ENCODE measurements at regions not wholly inside any gene's neighbourhood (a gene's known extent, or its start where the extent isn't known, plus 50 kb on each side); places are given as distances from the start of the nearest gene placed in this dataset.

DNA sequence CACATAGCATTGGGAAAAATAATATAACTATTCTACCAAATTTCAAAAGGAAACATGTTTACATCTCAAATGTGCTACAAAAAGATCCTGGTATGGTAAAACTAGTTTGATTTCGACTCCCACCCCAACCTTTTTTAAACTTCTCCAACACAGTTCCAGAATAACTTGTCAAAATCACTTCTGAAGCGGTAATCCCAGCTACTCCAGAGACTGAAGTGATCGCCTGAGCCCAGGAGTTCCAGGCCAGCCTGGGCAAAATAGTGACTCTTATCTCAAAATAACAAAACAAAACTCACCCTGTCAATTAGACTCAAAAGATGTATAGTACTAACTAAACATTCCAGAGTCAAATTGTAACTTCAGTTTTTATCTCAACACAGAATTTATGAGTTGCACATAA lies 71.3 kb upstream of the RNF38 start:
- Histone ChIP-seq H3K27ac (peak overlapping the region; percentile 77 to 86 (median 80)), H3K9me3 (no peaks in the 10 kb centered on the region), H3K36me3 (no peaks in the 10 kb centered on the region), H3K4me3 (peak overlapping the region in 1 of 4 donors; percentile 27), H3K4me1 (peaks cover 11 to 40% (median 30%) of the 10 kb centered on the region in 4 donors), H3K27me3 (no peaks in the 10 kb centered on the region)
- in situ Hi-C loops (cut with MboI; ENCODE audit: low pct_ligation_motif_present in 1 of 4, low pct_unique_long_range_greater_than_20kb in 1 of 4, low sequenced_read_pairs in 3 of 4), result no loop called here
- no peak for DNase-seq
- TF ChIP-seq, protein P1, sequence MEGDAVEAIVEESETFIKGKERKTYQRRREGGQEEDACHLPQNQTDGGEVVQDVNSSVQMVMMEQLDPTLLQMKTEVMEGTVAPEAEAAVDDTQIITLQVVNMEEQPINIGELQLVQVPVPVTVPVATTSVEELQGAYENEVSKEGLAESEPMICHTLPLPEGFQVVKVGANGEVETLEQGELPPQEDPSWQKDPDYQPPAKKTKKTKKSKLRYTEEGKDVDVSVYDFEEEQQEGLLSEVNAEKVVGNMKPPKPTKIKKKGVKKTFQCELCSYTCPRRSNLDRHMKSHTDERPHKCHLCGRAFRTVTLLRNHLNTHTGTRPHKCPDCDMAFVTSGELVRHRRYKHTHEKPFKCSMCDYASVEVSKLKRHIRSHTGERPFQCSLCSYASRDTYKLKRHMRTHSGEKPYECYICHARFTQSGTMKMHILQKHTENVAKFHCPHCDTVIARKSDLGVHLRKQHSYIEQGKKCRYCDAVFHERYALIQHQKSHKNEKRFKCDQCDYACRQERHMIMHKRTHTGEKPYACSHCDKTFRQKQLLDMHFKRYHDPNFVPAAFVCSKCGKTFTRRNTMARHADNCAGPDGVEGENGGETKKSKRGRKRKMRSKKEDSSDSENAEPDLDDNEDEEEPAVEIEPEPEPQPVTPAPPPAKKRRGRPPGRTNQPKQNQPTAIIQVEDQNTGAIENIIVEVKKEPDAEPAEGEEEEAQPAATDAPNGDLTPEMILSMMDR (IDR thresholded peaks at IDR 0.05), result no peak
- TF ChIP-seq EP300 (IDR thresholded peaks at IDR 0.05; ENCODE audit: low read depth), result no peak
- no peak for TF ChIP-seq POLR2A (IDR thresholded peaks at IDR 0.05)
- TF ChIP-seq POLR2AphosphoS5 (IDR thresholded peaks at IDR 0.05), result no peak
- 65 to 69% methylated on average over 2 to 3 of the region's 3 CpGs for WGBS, 2 donors (ENCODE audit: low coverage in 1 of 2)
- intact Hi-C loops (cut with DNase I; ENCODE audit: low total_unique reads), result no loop called here

DNA sequence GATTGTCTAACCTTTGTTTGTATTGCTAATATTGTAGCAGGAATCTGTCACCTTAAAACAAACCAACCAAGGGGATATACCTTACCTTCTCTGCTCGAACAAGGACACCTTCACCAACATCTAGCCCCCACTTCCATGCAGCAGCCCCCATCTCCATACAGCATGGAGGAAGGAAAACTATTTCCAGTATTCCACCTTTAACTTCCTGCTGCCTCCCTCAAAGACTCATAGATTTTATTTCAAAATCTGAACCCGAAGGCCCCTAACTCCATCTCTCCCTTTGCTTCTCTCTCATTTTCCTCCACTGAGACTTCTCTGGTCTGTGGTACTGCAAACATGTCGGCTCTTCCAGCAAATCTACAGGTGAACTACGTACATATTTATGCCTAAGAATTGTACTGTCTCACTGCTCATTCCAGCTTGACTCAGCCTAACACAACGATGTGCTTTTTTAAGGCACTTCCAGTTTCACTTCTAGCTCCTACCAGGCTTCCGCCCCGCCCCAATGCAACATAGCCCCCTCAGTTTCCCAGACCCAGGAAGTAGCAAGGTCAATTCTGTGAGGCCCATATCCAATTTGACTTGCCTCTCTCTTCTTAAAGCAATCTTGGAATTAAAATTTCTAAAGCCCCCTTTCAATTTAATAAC lies 70.7 kb upstream of the RNF38 start:
- peak; percentile 70 for DNase-seq
- H3K9me3 ChIP-seq, result no peaks in the 10 kb centered on the region
- TF ChIP-seq POLR2A (IDR thresholded peaks at IDR 0.05) (no peak), POLR2AphosphoS5 (IDR thresholded peaks at IDR 0.05) (peak in 2 of 3 donors; percentile 16 to 24), EP300 (IDR thresholded peaks at IDR 0.05; ENCODE audit: low read depth) (no peak)
- TF ChIP-seq, protein P1 (IDR thresholded peaks at IDR 0.05), result no peak
- H3K4me1 ChIP-seq, result peaks cover 11 to 40% (median 30%) of the 10 kb centered on the region in 4 donors
- in situ Hi-C loops (cut with MboI; ENCODE audit: low pct_ligation_motif_present in 1 of 4, low pct_unique_long_range_greater_than_20kb in 1 of 4, low sequenced_read_pairs in 3 of 4), result no loop called here
- 7 to 10% methylated on average over 6 to 7 of the region's 7 CpGs for WGBS, 2 donors (ENCODE audit: low coverage in 1 of 2)
- H3K36me3 ChIP-seq, result no peaks in the 10 kb centered on the region
- H3K27ac ChIP-seq, result peak overlapping the region; percentile 77 to 86 (median 80)
- no peaks in the 10 kb centered on the region for H3K27me3 ChIP-seq
- H3K4me3 ChIP-seq, result peak overlapping the region in 3 of 4 donors; percentile 14 to 27 (median 23)
- intact Hi-C loops (cut with DNase I; ENCODE audit: low total_unique reads), result no loop called here

DNA sequence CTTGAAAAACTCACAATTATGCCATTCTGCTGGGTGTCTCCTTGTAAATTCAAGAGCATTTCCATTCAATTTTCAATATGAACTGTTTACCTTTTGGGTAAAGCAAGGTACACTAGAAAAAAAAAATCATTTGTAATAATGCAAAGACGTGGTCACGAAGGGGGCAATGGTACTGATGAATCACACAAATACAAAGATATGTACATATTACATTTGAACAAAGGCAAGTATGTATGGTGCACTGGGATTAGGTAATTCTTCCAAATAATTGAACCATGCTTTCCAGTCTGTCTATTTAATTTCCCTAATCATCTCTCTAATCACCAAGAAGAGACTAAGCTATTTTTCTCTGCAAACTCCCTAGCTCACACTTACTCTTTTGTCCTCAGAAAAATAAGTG lies 63.4 kb upstream of the RNF38 start:
- in situ Hi-C loops (cut with MboI; ENCODE audit: low pct_ligation_motif_present in 1 of 4, low pct_unique_long_range_greater_than_20kb in 1 of 4, low sequenced_read_pairs in 3 of 4), result no loop called here
- Histone ChIP-seq H3K4me3 (no peak overlapping the region), H3K4me1 (peaks cover 0 to 30% (median 13%) of the 10 kb centered on the region in 4 donors), H3K36me3 (no peaks in the 10 kb centered on the region), H3K27ac (no peak overlapping the region), H3K9me3 (no peaks in the 10 kb centered on the region), H3K27me3 (no peaks in the 10 kb centered on the region)
- 94 to 95% methylated on average over 2 of the region's 2 CpGs for WGBS, 2 donors (ENCODE audit: low coverage in 1 of 2)
- no peak for DNase-seq
- TF ChIP-seq, protein P1 (IDR thresholded peaks at IDR 0.05), result no peak
- TF ChIP-seq POLR2AphosphoS5 (IDR thresholded peaks at IDR 0.05) (no peak), EP300 (IDR thresholded peaks at IDR 0.05; ENCODE audit: low read depth) (no peak), POLR2A (IDR thresholded peaks at IDR 0.05) (no peak)
- intact Hi-C loops (cut with DNase I; ENCODE audit: low total_unique reads), result no loop called here

DNA sequence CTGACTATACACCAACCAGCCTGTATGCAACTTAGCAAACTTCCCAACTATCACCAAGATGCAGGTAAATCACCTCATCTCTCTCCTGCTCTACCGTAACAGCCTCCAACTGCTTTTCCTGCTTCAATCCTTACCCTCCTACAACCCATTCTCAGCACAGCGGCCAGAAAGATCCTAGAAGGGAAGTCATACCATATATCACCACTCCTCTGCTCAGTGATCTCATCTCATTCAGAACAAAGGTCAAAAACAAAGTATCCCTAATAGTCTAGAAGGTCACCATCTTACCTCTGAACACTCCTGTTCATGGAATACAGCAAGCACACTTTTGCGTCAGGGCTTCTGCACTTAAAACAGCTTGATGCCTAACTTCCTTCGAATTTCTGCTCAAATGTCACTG lies 62.2 kb upstream of the RNF38 start:
- H3K27me3 ChIP-seq, result no peaks in the 10 kb centered on the region
- in situ Hi-C loops (cut with MboI; ENCODE audit: low pct_ligation_motif_present in 1 of 4, low pct_unique_long_range_greater_than_20kb in 1 of 4, low sequenced_read_pairs in 3 of 4), result no loop called here
- intact Hi-C loops (cut with DNase I; ENCODE audit: low total_unique reads), result no loop called here
- DNase-seq, result no peak
- H3K36me3 ChIP-seq, result no peaks in the 10 kb centered on the region
- TF ChIP-seq POLR2A (IDR thresholded peaks at IDR 0.05) (no peak), POLR2AphosphoS5 (IDR thresholded peaks at IDR 0.05) (no peak), EP300 (IDR thresholded peaks at IDR 0.05; ENCODE audit: low read depth) (no peak)
- TF ChIP-seq, protein P1 (IDR thresholded peaks at IDR 0.05), result no peak
- H3K4me1 ChIP-seq, result peaks cover 0 to 30% (median 8%) of the 10 kb centered on the region in 4 donors
- no peaks in the 10 kb centered on the region for H3K9me3 ChIP-seq
- H3K27ac ChIP-seq, result no peak overlapping the region
- H3K4me3 ChIP-seq, result no peak overlapping the region
- WGBS, 2 donors (ENCODE audit: low coverage in 1 of 2), result 92 to 95% methylated on average over 4 of the region's 4 CpGs

All from transverse colon (tissue), 4 donors.